ENCODE measurements at regions not wholly inside any gene's neighbourhood (a gene's known extent, or its start where the extent isn't known, plus 50 kb on each side); places are given as distances from the start of the nearest gene placed in this dataset.

GRCh38 chr1:184821658-184822057 is 67.0 kb upstream of the EDEM3 start:
- Histone ChIP-seq H3K9ac (ENCODE audit: low read length) (no peak overlapping the region), H3K27ac (ENCODE audit: low read depth, low read length) (no peak overlapping the region), H3K4me1 (ENCODE audit: control insufficient read depth in 1 of 2, insufficient read depth in 2 of 2, low read length in 2 of 2) (no peaks in the 10 kb centered on the region), H3K9me2 (ENCODE audit: insufficient read depth) (no peaks in the 10 kb centered on the region), H4K20me1 (ENCODE audit: insufficient read depth) (no peaks in the 10 kb centered on the region), H3K36me3 (ENCODE audit: control insufficient read depth in 1 of 2, insufficient read depth in 2 of 2, low read length in 2 of 2) (no peaks in the 10 kb centered on the region), H3K4me2 (ENCODE audit: low read length) (no peak overlapping the region), H3K9me3 (ENCODE audit: control insufficient read depth in 1 of 2, insufficient read depth in 1 of 2, low read depth in 1 of 2, low read length in 2 of 2) (no peaks in the 10 kb centered on the region), H3K4me3 (replicated peaks in 1 of 2; ENCODE audit: low read depth in 1 of 2, low read length in 2 of 2) (no peak overlapping the region), H2AFZ (ENCODE audit: low read depth, low read length, poor library complexity, severe bottlenecking) (no peak overlapping the region), H3K79me2 (ENCODE audit: insufficient read depth, low read length) (no peaks in the 10 kb centered on the region), H3K27me3 (ENCODE audit: insufficient read depth, low read length) (no peaks in the 10 kb centered on the region)
- ATAC-seq (no peak), DNase-seq (ENCODE audit: low read depth, low spot score) (no peak)
- BruUV-seq (replicated peaks), result no TSS peak
- POLR2A ChIA-PET, result no interaction called here
- TF ChIP-seq, protein P1, sequence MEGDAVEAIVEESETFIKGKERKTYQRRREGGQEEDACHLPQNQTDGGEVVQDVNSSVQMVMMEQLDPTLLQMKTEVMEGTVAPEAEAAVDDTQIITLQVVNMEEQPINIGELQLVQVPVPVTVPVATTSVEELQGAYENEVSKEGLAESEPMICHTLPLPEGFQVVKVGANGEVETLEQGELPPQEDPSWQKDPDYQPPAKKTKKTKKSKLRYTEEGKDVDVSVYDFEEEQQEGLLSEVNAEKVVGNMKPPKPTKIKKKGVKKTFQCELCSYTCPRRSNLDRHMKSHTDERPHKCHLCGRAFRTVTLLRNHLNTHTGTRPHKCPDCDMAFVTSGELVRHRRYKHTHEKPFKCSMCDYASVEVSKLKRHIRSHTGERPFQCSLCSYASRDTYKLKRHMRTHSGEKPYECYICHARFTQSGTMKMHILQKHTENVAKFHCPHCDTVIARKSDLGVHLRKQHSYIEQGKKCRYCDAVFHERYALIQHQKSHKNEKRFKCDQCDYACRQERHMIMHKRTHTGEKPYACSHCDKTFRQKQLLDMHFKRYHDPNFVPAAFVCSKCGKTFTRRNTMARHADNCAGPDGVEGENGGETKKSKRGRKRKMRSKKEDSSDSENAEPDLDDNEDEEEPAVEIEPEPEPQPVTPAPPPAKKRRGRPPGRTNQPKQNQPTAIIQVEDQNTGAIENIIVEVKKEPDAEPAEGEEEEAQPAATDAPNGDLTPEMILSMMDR (IDR thresholded peaks at IDR 0.05 in 2 of 3, conservative IDR thresholded peaks at IDR 0.05 in 1 of 3; ENCODE audit: borderline replicate concordance in 1 of 3, insufficient read depth in 1 of 3, low read depth in 2 of 3, low read length in 2 of 3), result no peak
- TF ChIP-seq ZNF274 (IDR thresholded peaks at IDR 0.05; ENCODE audit: low read depth, low read length) (no peak), EZH2phosphoT487 (IDR thresholded peaks at IDR 0.05; ENCODE audit: borderline replicate concordance) (no peak), ELF1 (IDR thresholded peaks at IDR 0.05; ENCODE audit: borderline replicate concordance, low read depth) (no peak)
- CTCF ChIA-PET, result no interaction called here
- RAD21 ChIA-PET (ENCODE audit: low non-redundant PET in 1 of 2, low total read pairs in 2 of 2, uncharacterized antibody in 2 of 2, unreplicated experiment in 2 of 2), result no interaction called here
- intact Hi-C loops (cut with micrococcal nuclease), result no loop called here

GRCh38 chr1:184820956-184821355 is 66.3 kb upstream of the EDEM3 start:
- Histone ChIP-seq H3K79me2 (ENCODE audit: insufficient read depth, low read length) (no peaks in the 10 kb centered on the region), H3K36me3 (ENCODE audit: control insufficient read depth in 1 of 2, insufficient read depth in 2 of 2, low read length in 2 of 2) (no peaks in the 10 kb centered on the region)
- no TSS peak for BruUV-seq (replicated peaks)

More at GRCh38 chr1:184820956-184821355, 66.3 kb upstream of the EDEM3 start:
- no peak overlapping the region for H3K4me2 ChIP-seq (ENCODE audit: low read length)
- DNase-seq (ENCODE audit: low read depth, low spot score) (no peak), ATAC-seq (no peak)
- H3K27ac ChIP-seq (ENCODE audit: low read depth, low read length), result no peak overlapping the region
- no peak overlapping the region for H3K4me3 ChIP-seq (replicated peaks in 1 of 2; ENCODE audit: low read depth in 1 of 2, low read length in 2 of 2)
- no peak for TF ChIP-seq MAX (IDR thresholded peaks at IDR 0.05)
- no peak for TF ChIP-seq JUND (IDR thresholded peaks at IDR 0.05)
- TF ChIP-seq SIN3A (IDR thresholded peaks at IDR 0.05; ENCODE audit: low read depth), result no peak
- TF ChIP-seq CBX3 (IDR thresholded peaks at IDR 0.05; ENCODE audit: low read depth), result no peak
- TF ChIP-seq RAD21 (IDR thresholded peaks at IDR 0.05; ENCODE audit: low read depth), result no peak
- no peak for TF ChIP-seq EGR1 (IDR thresholded peaks at IDR 0.05; ENCODE audit: low read depth)
- no peak for TF ChIP-seq ZFX (IDR thresholded peaks at IDR 0.05)
- no peak for TF ChIP-seq TCF7L2 (IDR thresholded peaks at IDR 0.05; ENCODE audit: borderline replicate concordance, extremely low read depth, insufficient read depth, insufficient read length)
- TF ChIP-seq, protein P1 (IDR thresholded peaks at IDR 0.05 in 2 of 3, conservative IDR thresholded peaks at IDR 0.05 in 1 of 3; ENCODE audit: borderline replicate concordance in 1 of 3, insufficient read depth in 1 of 3, low read depth in 2 of 3, low read length in 2 of 3), result no peak
- TF ChIP-seq ZNF274 (IDR thresholded peaks at IDR 0.05; ENCODE audit: low read depth, low read length), result no peak
- no peak for TF ChIP-seq YY1 (IDR thresholded peaks at IDR 0.05; ENCODE audit: extremely low read depth, insufficient replicate concordance, low read depth, low read length)
- no peak for TF ChIP-seq EZH2phosphoT487 (IDR thresholded peaks at IDR 0.05; ENCODE audit: borderline replicate concordance)
- TF ChIP-seq, protein P2, sequence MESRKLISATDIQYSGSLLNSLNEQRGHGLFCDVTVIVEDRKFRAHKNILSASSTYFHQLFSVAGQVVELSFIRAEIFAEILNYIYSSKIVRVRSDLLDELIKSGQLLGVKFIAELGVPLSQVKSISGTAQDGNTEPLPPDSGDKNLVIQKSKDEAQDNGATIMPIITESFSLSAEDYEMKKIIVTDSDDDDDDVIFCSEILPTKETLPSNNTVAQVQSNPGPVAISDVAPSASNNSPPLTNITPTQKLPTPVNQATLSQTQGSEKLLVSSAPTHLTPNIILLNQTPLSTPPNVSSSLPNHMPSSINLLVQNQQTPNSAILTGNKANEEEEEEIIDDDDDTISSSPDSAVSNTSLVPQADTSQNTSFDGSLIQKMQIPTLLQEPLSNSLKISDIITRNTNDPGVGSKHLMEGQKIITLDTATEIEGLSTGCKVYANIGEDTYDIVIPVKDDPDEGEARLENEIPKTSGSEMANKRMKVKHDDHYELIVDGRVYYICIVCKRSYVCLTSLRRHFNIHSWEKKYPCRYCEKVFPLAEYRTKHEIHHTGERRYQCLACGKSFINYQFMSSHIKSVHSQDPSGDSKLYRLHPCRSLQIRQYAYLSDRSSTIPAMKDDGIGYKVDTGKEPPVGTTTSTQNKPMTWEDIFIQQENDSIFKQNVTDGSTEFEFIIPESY (IDR thresholded peaks at IDR 0.05; ENCODE audit: extremely low read depth, insufficient replicate concordance, low read length), result no peak
- H3K4me1 ChIP-seq (ENCODE audit: control insufficient read depth in 1 of 2, insufficient read depth in 2 of 2, low read length in 2 of 2), result no peaks in the 10 kb centered on the region
- ChIA-PET POLR2A (no interaction called here), RAD21 (ENCODE audit: low non-redundant PET in 1 of 2, low total read pairs in 2 of 2, uncharacterized antibody in 2 of 2, unreplicated experiment in 2 of 2) (no interaction called here), CTCF (no interaction called here)
- H2AFZ ChIP-seq (ENCODE audit: low read depth, low read length, poor library complexity, severe bottlenecking), result no peak overlapping the region
- H4K20me1 ChIP-seq (ENCODE audit: insufficient read depth), result no peaks in the 10 kb centered on the region
- intact Hi-C loops (cut with micrococcal nuclease), result no loop called here
- no peaks in the 10 kb centered on the region for H3K9me3 ChIP-seq (ENCODE audit: control insufficient read depth in 1 of 2, insufficient read depth in 1 of 2, low read depth in 1 of 2, low read length in 2 of 2)
- H3K9me2 ChIP-seq (ENCODE audit: insufficient read depth), result no peaks in the 10 kb centered on the region
- H3K9ac ChIP-seq (ENCODE audit: low read length), result no peak overlapping the region
- no peaks in the 10 kb centered on the region for H3K27me3 ChIP-seq (ENCODE audit: insufficient read depth, low read length)
